Pancreas (tissue), 10 donors: ENCODE measurements at regions not wholly inside any gene's neighbourhood (a gene's known extent, or its start where the extent isn't known, plus 50 kb on each side); places are given as distances from the start of the nearest gene placed in this dataset.

ENCODE experiments used
- ATAC-seq, 4 donors: fragments of 200-7000 bp; cut with Tn5 transposase; one replicate each; pipeline versions ENCODE4 v1.8.0 to v1.9.1; 2020; ENCODE audit warnings: mild to moderate bottlenecking in 4 of 4, moderate library complexity in 4 of 4
- DNase-seq, 6 donors: peaks; one replicate each; pipeline ENCODE4 v3.0.0-alpha.2; 2020
- FAIRE-seq: peaks from 2 replicates; lab custom pipeline; 2012; peaks lifted over from hg19 to GRCh38; lab: Jason Lieb, UNC
- H3K27ac ChIP-seq, 4 donors: fragments of 200-600 bp; sonication (generic); 1 replicate in 3 of 4; 2 replicates in 1 of 4; pipeline versions ENCODE4 v1.5.0 to v1.8.0; 2020
- H3K27me3 ChIP-seq, 4 donors: fragments of 200-600 bp; one replicate each; pipeline ENCODE4 v1.8.0; 2021
- H3K36me3 ChIP-seq, 3 donors: fragments of 200-600 bp; sonication (generic) in 1 of 3; one replicate each; pipeline versions ENCODE4 v1.5.0 to v1.8.0; 2020 to 2021
- H3K4me1 ChIP-seq, 3 donors: fragments of 200-600 bp; one replicate each; pipeline ENCODE4 v1.8.0; 2021
- H3K4me3 ChIP-seq, 4 donors: fragments of 200-600 bp; sonication (generic) in 2 of 4; one replicate each; pipeline versions ENCODE4 v1.5.0 to v1.8.0; 2020 to 2021
- H3K9me3 ChIP-seq, 4 donors: fragments of 200-600 bp; one replicate each; pipeline ENCODE4 v1.8.0; 2021
- CTCF ChIP-seq, 4 donors: fragments of 200-600 bp; sonication (generic) in 3 of 4; IDR thresholded peaks; one replicate each; pipeline versions ENCODE4 v1.5.0 to v1.8.0; 2021; ENCODE audit warnings: antibody characterized with exemption in 4 of 4
- WGBS, 2 donors: extraction: QIAGEN DNeasy Blood & Tissue Kit; methylation state at CpG; one replicate each; pipeline ENCODE4 v1.1.7; 2013; 5-methylcytosine and 5-hydroxymethylcytosine counted together
- intact Hi-C, 3 donors: fragments of 100-400 bp; cut with DNase I; formaldehyde crosslinking; loops; one replicate each; pipeline versions ENCODE4 v1.11.1 to v1.14.2; 2022
- donor health status: healthy with polysubstance abuse.
- donor health status: DM: no; HTN: no; CAD: no; lungs with moderate emphysema.
- donor health status: DM: no; HTN: no; CAD: no.
- donor health status: control.
- donor health status: control.
- donor health status: Bipolar disorder and iron deficiency.
- donor health status: DM: yes; HTN: yes; CAD: no.
- donor health status: DM: no; HTN: no; CAD: no.
- donor health status: DM: no; HTN: no; CAD: no.
- donor health status: DM: yes; HTN: yes; CAD: no.

GRCh38 chrX:56499372-56499771 is 64.1 kb upstream of the UBQLN2 start:
- FAIRE-seq: no peak
- 60 to 68% methylated on average over 3 of the region's 3 CpGs for WGBS, 2 donors
- H3K27me3 ChIP-seq: peaks cover 0 to 19% (median 6%) of the 10 kb centered on the region in 4 donors
- H3K4me1 ChIP-seq: no peaks in the 10 kb centered on the region
- no peaks in the 10 kb centered on the region for H3K9me3 ChIP-seq
- no peak for ATAC-seq
- H3K36me3 ChIP-seq: no peaks in the 10 kb centered on the region
- H3K27ac ChIP-seq: no peak overlapping the region
- intact Hi-C loops: no loop called here
- no peak for DNase-seq
- TF ChIP-seq CTCF (IDR thresholded peaks at IDR 0.05): no peak
- H3K4me3 ChIP-seq: no peak overlapping the region

GRCh38 chrX:56503941-56504673 is 59.3 kb upstream of the UBQLN2 start:
- intact Hi-C loops: no loop called here
- TF ChIP-seq CTCF (IDR thresholded peaks at IDR 0.05): no peak
- H3K36me3 ChIP-seq: no peaks in the 10 kb centered on the region
- H3K27me3 ChIP-seq: peaks cover 0 to 14% (median 2%) of the 10 kb centered on the region in 4 donors
- H3K9me3 ChIP-seq: no peaks in the 10 kb centered on the region
- DNase-seq: no peak
- no peaks in the 10 kb centered on the region for H3K4me1 ChIP-seq
- no peak for FAIRE-seq
- WGBS, 2 donors: 40 to 57% methylated on average over 2 of the region's 2 CpGs
- no peak overlapping the region for H3K27ac ChIP-seq
- H3K4me3 ChIP-seq: no peak overlapping the region
- no peak for ATAC-seq

DNA sequence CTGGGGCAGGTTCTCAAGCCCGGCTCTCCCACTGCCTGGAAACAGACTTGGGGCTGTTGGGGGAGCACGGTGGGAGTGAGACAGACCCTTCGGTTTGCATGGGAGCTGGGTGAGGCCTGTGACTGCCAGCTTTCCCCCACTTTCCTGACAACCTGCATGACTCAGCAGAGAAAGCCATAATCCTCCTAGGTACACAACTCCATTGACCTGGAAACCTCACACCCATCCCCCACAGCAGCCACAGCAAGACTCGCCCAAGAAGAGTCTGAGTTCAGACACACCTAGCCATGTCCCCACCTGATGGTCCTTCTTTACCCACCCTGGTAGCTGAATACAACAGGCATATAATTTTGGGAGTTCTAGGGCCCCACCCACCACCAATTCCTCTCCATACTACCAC is 57.6 kb upstream of the UBQLN2 start:
- no peak for ATAC-seq
- no peaks in the 10 kb centered on the region for H3K4me1 ChIP-seq
- H3K27me3 ChIP-seq: peaks cover 0 to 9% (median 2%) of the 10 kb centered on the region in 4 donors
- no peaks in the 10 kb centered on the region for H3K9me3 ChIP-seq
- intact Hi-C loops: no loop called here
- FAIRE-seq: no peak
- no peak for DNase-seq
- H3K4me3 ChIP-seq: no peak overlapping the region
- TF ChIP-seq CTCF (IDR thresholded peaks at IDR 0.05): no peak
- no peak overlapping the region for H3K27ac ChIP-seq
- no peaks in the 10 kb centered on the region for H3K36me3 ChIP-seq
- 57 to 60% methylated on average over 4 of the region's 4 CpGs for WGBS, 2 donors
